ENCODE measurements at regions not wholly inside any gene's neighbourhood (a gene's known extent, or its start where the extent isn't known, plus 50 kb on each side); places are given as distances from the start of the nearest gene placed in this dataset.

DNA sequence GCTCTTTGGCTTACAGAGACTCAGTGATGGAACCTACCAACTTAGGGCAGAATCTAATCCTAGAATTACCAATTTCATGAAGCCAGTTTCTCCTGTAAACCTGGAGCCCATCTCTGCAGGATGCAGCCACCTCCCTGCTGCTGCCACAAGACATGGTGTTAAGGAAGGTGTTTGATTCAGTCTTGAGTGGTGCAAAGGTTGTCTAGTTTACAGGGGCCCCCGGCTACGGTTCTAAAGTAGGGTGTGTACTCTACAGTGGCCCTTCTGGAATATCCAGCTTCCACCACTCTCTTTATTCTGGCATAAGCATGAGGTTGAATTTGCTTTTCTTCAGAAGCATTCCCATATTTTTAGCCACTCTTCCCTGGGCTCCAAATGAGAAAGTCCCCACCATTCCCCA lies 154.1 kb upstream of the GRIP1 start:
- no peak for DNase-seq

DNA sequence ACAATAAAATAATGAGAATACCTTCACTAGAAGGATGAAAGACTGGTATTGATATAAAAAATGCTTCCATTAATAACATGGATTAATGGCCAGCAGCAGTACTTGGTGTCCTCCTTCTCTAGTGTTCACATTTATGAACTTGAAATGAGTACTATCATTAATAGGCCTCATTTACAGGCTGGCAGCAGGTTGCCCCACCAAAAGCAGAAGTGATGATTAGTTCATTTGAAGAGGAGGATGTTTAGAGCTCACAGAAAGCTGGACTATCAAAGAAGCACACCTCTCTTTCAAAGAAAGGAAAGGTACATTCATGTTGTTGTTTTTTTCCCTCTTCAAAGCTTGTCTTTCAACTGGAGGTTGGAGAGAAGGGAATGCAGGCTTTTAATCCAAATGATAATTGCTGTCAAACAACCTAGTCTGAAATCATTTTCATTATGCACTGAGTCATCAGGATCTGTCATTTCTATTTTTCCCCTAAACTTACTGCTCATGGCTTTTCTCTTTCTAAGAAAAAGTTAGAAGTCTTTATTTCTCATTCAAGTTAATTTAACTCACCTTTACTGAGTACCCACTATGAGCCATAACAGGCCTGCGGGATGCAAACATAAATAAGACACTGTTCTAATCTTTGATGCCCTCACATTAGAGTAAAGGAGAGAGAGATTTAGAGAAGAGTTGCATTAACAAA lies 157.9 kb upstream of the GRIP1 start:
- intact Hi-C loops (cut with DNase I) = no loop called here

More for the DNA sequence above, 154.1 kb upstream of the GRIP1 start:
- FAIRE-seq = no peak
- H3K27ac ChIP-seq (ENCODE audit: low read depth in 2 of 2, low read length in 2 of 2) = no peak overlapping the region
- intact Hi-C loops (cut with DNase I) = no loop called here
- H3K4me3 ChIP-seq (ENCODE audit: low read length in 3 of 3) = no peak overlapping the region
- no peaks in the 10 kb centered on the region for H3K9me3 ChIP-seq (ENCODE audit: control insufficient read depth in 2 of 3, insufficient read depth in 1 of 3, low read length in 3 of 3)
- TF ChIP-seq, protein P1, sequence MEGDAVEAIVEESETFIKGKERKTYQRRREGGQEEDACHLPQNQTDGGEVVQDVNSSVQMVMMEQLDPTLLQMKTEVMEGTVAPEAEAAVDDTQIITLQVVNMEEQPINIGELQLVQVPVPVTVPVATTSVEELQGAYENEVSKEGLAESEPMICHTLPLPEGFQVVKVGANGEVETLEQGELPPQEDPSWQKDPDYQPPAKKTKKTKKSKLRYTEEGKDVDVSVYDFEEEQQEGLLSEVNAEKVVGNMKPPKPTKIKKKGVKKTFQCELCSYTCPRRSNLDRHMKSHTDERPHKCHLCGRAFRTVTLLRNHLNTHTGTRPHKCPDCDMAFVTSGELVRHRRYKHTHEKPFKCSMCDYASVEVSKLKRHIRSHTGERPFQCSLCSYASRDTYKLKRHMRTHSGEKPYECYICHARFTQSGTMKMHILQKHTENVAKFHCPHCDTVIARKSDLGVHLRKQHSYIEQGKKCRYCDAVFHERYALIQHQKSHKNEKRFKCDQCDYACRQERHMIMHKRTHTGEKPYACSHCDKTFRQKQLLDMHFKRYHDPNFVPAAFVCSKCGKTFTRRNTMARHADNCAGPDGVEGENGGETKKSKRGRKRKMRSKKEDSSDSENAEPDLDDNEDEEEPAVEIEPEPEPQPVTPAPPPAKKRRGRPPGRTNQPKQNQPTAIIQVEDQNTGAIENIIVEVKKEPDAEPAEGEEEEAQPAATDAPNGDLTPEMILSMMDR (IDR thresholded peaks at IDR 0.05; ENCODE audit: borderline replicate concordance, extremely low read depth, insufficient read depth) = no peak
- no peaks in the 10 kb centered on the region for H3K4me1 ChIP-seq (ENCODE audit: control insufficient read depth in 2 of 3, insufficient read depth in 2 of 3, low read depth in 1 of 3, low read length in 3 of 3)
- no peaks in the 10 kb centered on the region for H3K36me3 ChIP-seq (ENCODE audit: control insufficient read depth in 2 of 3, insufficient read depth in 3 of 3, low read length in 3 of 3)
- H3K27me3 ChIP-seq (ENCODE audit: control insufficient read depth, insufficient read depth, low read length) = no peaks in the 10 kb centered on the region
- no peak overlapping the region for H3K9ac ChIP-seq (ENCODE audit: low read length in 3 of 3)

DNA sequence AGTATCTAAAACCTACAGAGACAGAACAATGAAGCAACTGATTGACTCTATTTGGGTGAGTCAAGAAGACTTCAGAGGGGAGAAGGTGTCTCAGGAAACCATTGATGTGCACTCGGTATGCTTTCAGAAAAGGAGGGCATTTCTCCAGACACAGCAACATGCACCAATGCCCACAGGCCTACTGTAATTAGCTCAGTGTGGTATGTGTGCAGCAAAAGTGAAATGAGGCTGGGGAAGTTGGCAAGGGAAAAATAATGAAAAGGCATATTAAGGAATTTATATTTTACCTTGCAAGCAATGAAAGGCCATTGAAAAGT lies 158.4 kb upstream of the GRIP1 start:
- intact Hi-C loops (cut with DNase I) = no loop called here
- TF ChIP-seq, protein P1 (IDR thresholded peaks at IDR 0.05; ENCODE audit: borderline replicate concordance, extremely low read depth, insufficient read depth) = no peak
- H3K9me3 ChIP-seq (ENCODE audit: control insufficient read depth in 2 of 3, insufficient read depth in 1 of 3, low read length in 3 of 3) = no peaks in the 10 kb centered on the region
- no peak overlapping the region for H3K9ac ChIP-seq (ENCODE audit: low read length in 3 of 3)
- no peak for FAIRE-seq
- no peaks in the 10 kb centered on the region for H3K27me3 ChIP-seq (ENCODE audit: control insufficient read depth, insufficient read depth, low read length)
- DNase-seq = no peak
- no peak overlapping the region for H3K4me3 ChIP-seq (ENCODE audit: low read length in 3 of 3)
- H3K36me3 ChIP-seq (ENCODE audit: control insufficient read depth in 2 of 3, insufficient read depth in 3 of 3, low read length in 3 of 3) = no peaks in the 10 kb centered on the region
- H3K4me1 ChIP-seq (ENCODE audit: control insufficient read depth in 2 of 3, insufficient read depth in 2 of 3, low read depth in 1 of 3, low read length in 3 of 3) = no peaks in the 10 kb centered on the region
- no peak overlapping the region for H3K27ac ChIP-seq (ENCODE audit: low read depth in 2 of 2, low read length in 2 of 2)

More for the DNA sequence above, 157.9 kb upstream of the GRIP1 start:
- Histone ChIP-seq H3K4me3 (ENCODE audit: low read length in 3 of 3) (no peak overlapping the region), H3K4me1 (ENCODE audit: control insufficient read depth in 2 of 3, insufficient read depth in 2 of 3, low read depth in 1 of 3, low read length in 3 of 3) (no peaks in the 10 kb centered on the region), H3K27me3 (ENCODE audit: control insufficient read depth, insufficient read depth, low read length) (no peaks in the 10 kb centered on the region), H3K27ac (ENCODE audit: low read depth in 2 of 2, low read length in 2 of 2) (no peak overlapping the region), H3K36me3 (ENCODE audit: control insufficient read depth in 2 of 3, insufficient read depth in 3 of 3, low read length in 3 of 3) (no peaks in the 10 kb centered on the region), H3K9ac (ENCODE audit: low read length in 3 of 3) (no peak overlapping the region), H3K9me3 (ENCODE audit: control insufficient read depth in 2 of 3, insufficient read depth in 1 of 3, low read length in 3 of 3) (no peaks in the 10 kb centered on the region)
- DNase-seq (no peak), FAIRE-seq (no peak)
- TF ChIP-seq, protein P1 (IDR thresholded peaks at IDR 0.05; ENCODE audit: borderline replicate concordance, extremely low read depth, insufficient read depth) = no peak

DNA sequence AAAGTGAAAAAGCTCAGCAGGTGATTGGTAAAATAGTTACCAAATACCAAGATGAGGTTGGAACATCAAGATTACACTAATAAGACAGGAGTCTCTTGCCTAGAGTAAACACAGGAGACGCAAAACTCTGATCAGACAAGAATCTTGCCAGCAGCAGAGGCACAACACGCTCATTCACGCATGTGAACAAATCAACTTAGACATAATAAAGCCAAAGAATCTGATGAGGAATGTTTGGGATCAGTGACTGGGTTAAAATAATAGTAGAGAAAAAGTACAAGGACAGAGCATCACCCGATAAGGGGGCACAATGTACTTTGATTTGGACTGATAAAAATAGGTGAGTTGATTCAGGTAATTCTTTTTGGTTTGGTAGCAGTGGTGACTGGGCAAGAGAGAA lies 159.5 kb upstream of the GRIP1 start:
- intact Hi-C loops (cut with DNase I) = no loop called here
- Histone ChIP-seq H3K4me1 (ENCODE audit: control insufficient read depth in 2 of 3, insufficient read depth in 2 of 3, low read depth in 1 of 3, low read length in 3 of 3) (no peaks in the 10 kb centered on the region), H3K4me3 (ENCODE audit: low read length in 3 of 3) (no peak overlapping the region), H3K27me3 (ENCODE audit: control insufficient read depth, insufficient read depth, low read length) (no peaks in the 10 kb centered on the region), H3K36me3 (ENCODE audit: control insufficient read depth in 2 of 3, insufficient read depth in 3 of 3, low read length in 3 of 3) (no peaks in the 10 kb centered on the region), H3K9me3 (ENCODE audit: control insufficient read depth in 2 of 3, insufficient read depth in 1 of 3, low read length in 3 of 3) (no peaks in the 10 kb centered on the region), H3K27ac (ENCODE audit: low read depth in 2 of 2, low read length in 2 of 2) (no peak overlapping the region), H3K9ac (ENCODE audit: low read length in 3 of 3) (no peak overlapping the region)
- FAIRE-seq (no peak), DNase-seq (peak in 2 of 5 donors; percentile 51 to 57)
- TF ChIP-seq, protein P1 (IDR thresholded peaks at IDR 0.05; ENCODE audit: borderline replicate concordance, extremely low read depth, insufficient read depth) = no peak

Measured in kidney (tissue), 13 donors.